GM13977 (cell line): ENCODE measurements at regions not wholly inside any gene's neighbourhood (a gene's known extent, or its start where the extent isn't known, plus 50 kb on each side); places are given as distances from the start of the nearest gene placed in this dataset.

Source experiments
- DNase-seq: peaks from one replicate; pipeline ENCODE4 v3.0.0; 2012; ENCODE audit warnings: low spot score
- in situ Hi-C: fragments of 300-500 bp; cut with MboI; formaldehyde crosslinking; loops from one replicate; pipeline ENCODE4 v1.12.0; 2022; ENCODE audit warnings: low sequenced_read_pairs, low pct_unique_long_range_greater_than_20kb, mixed read lengths, inconsistent platforms; ENCODE audit not compliant: unreplicated experiment
- TF ChIP-seq, protein P1 (sequence below): IDR thresholded peaks from 2 replicates; pipeline ENCODE4 v1.5.1; 2012; ENCODE audit warnings: mild to moderate bottlenecking, control low read depth; ENCODE audit not compliant: insufficient read depth; ENCODE audit errors: extremely low read depth, missing control alignments

DNA sequence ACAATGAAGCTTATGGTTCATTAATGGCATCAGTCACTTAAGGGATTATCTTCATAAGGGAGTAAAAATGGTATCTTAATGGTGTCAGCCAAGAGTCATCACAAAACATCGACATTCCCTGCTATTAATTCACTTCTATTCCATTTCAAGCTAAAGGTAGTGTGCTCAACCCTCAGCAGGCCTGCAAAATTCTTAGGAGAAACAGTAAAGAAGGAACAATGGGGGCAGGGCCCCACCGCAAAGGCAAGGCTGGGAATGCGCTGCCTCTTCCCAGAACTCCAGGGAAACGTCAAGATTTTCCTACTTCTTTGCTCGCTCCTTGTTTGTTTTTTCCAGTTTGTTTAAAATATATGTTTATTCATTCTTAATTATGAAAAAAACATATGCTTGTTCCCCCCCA, 187.3 kb upstream of the TSC22D2 start:
- TF ChIP-seq, protein P1, sequence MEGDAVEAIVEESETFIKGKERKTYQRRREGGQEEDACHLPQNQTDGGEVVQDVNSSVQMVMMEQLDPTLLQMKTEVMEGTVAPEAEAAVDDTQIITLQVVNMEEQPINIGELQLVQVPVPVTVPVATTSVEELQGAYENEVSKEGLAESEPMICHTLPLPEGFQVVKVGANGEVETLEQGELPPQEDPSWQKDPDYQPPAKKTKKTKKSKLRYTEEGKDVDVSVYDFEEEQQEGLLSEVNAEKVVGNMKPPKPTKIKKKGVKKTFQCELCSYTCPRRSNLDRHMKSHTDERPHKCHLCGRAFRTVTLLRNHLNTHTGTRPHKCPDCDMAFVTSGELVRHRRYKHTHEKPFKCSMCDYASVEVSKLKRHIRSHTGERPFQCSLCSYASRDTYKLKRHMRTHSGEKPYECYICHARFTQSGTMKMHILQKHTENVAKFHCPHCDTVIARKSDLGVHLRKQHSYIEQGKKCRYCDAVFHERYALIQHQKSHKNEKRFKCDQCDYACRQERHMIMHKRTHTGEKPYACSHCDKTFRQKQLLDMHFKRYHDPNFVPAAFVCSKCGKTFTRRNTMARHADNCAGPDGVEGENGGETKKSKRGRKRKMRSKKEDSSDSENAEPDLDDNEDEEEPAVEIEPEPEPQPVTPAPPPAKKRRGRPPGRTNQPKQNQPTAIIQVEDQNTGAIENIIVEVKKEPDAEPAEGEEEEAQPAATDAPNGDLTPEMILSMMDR, result no peak
- in situ Hi-C loops, result no loop called here
- DNase-seq, result no peak

DNA sequence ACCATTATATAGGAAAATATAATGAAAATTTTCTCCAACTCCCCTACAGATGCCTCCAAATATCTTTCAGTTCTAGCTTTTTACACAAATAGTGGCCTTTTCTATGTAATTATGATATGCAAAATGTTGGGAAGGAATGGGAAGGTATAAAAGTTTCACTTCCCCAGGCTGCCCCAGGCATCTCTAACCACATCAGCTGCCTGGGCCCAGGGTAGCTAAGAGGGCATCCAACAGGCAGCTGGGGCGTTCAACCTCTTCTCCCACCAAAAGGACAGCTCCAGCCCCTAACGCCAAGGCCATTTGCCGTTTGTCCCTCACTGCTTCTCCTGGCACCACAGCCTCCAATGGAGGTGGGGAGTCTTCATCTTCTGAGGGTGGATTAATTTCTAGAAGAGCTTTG, 188.1 kb upstream of the TSC22D2 start:
- DNase-seq, result no peak
- TF ChIP-seq, protein P1, result no peak
- in situ Hi-C loops, result no loop called here

DNA sequence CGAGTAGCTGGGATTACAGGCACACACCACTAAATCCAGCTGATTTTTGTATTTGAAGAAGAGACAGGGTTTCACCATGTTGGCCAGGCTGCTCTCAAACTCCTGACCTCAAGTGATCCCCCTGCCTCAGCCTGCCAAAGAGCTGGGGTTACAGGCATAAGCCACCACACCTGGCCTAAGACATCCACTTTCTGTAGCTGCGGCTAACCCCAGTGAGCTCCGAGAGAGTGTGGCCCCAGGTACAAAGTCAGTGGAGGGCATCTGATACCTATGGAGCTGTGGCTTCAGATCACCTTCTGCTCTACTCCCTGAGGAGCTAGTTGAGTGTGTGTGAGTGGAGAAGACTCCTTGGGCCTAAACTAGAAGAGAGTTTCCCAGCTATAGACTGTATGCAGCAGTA, 189.3 kb upstream of the TSC22D2 start:
- no peak for DNase-seq
- in situ Hi-C loops, result no loop called here
- TF ChIP-seq, protein P1, result no peak

DNA sequence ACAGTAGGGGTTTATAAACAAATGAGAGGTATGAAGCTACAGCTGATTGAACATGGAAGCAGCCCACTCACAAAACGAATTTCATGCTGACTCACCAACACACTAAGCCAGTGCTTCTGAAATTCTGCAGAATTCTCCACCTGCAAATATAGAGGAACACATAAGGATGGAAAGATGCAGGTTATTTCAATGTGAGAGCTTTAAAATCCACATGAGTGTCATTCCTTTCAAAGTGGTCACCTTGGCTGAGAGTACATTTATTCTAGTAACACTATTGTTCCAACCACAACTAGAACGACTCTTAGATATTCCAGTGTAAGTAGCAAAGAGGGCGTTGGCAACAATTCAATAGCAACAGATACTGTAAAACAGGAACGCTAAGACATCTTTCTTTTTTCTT, 189.9 kb upstream of the TSC22D2 start:
- in situ Hi-C loops, result no loop called here
- DNase-seq, result no peak
- TF ChIP-seq, protein P1, result no peak

DNA sequence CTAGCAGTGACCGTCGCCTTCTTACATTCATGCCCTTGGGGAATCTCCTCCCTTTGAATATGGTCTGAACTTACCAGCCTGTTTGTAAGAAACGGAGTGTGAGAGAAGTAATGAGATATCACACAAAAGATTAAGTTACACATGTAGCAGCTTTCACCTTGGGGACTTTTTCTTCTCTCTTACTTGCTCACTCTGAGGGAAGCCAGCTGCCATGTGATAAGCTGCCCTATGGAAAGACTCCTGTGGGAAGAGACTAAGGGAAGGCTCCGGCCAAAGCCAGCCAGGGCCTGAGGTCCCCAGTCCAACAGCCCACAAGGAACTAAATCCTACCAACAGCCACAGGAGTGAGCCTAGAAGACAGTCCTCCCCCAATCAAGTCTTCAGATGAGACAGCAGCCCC, 190.4 kb upstream of the TSC22D2 start:
- TF ChIP-seq, protein P1, result no peak
- DNase-seq, result no peak
- in situ Hi-C loops, result no loop called here

DNA sequence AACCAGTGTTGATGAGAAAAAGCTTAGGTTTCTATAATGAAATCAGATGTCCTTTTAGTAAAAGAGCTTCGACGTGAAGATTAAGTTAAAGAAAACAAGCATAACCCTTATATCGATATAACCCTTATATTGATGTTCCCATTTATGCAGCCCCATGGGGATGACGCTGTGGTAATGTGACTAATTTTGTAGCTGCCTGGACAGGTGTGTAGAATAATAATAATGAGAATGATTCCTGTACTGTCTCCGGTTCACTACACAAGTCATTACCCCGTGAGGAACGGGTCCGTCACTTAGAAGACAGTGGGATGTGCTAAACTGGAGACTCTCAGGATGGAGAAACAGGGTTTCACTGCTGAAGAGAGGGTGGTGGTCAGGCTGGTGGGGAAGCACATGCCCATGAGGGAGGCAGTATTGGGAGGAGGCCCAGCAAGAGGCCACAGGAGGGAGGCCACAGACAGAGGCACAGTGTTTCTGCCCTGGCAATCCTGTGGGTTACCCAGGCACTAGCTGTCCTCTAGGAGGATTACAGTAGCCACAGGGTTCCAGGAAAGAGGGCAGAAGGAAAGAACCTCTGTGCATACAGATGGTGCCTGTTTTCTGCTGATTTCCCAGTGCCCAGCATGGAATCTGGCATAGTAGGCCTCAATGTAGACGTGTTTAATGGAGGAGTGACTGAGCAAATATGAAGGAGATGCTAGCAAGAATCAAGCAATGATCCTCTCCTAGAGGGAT, 191.1 kb upstream of the TSC22D2 start:
- no peak for DNase-seq
- TF ChIP-seq, protein P1, result no peak
- in situ Hi-C loops, result no loop called here
